ENCODE measurements at regions not wholly inside any gene's neighbourhood (a gene's known extent, or its start where the extent isn't known, plus 50 kb on each side); places are given as distances from the start of the nearest gene placed in this dataset.

DNA sequence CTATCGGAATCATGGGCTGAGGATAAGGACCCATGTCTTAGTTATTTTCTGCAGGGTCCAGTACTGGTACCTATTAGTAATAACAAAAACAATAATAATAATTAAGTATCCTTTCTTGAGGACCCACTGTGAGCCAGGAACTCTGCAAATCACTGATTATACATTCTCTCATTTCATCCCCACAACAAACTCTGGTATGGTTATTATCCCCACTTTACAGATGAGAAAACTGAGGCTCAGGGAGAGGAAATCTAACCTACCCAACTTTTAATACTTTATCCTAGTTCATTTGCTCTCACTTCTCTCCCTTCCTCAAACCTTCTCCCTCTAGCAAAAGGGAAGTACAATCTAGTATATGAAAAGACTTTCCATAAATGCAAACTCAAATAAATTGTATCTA is 528.4 kb upstream of the PROK2 start:
- Histone ChIP-seq H4K20me1 (ENCODE audit: insufficient read depth) (no peaks in the 10 kb centered on the region), H3K79me2 (ENCODE audit: low read depth) (no peaks in the 10 kb centered on the region), H3K27me3 (ENCODE audit: insufficient read depth, low read depth) (no peaks in the 10 kb centered on the region), H3K27ac (no peak overlapping the region), H3K9me3 (ENCODE audit: insufficient read depth, low read depth) (no peaks in the 10 kb centered on the region), H3K9me2 (ENCODE audit: insufficient read depth) (no peaks in the 10 kb centered on the region), H3K4me1 (replicated peaks; ENCODE audit: insufficient read depth) (no peaks in the 10 kb centered on the region), H3F3A (ENCODE audit: insufficient read depth, low read depth) (no peaks in the 10 kb centered on the region), H3K4me2 (no peak overlapping the region), H2AFZ (no peak overlapping the region), H3K4me3 (no peak overlapping the region), H3K36me3 (ENCODE audit: low read depth) (no peaks in the 10 kb centered on the region)
- TF ChIP-seq, protein P1, sequence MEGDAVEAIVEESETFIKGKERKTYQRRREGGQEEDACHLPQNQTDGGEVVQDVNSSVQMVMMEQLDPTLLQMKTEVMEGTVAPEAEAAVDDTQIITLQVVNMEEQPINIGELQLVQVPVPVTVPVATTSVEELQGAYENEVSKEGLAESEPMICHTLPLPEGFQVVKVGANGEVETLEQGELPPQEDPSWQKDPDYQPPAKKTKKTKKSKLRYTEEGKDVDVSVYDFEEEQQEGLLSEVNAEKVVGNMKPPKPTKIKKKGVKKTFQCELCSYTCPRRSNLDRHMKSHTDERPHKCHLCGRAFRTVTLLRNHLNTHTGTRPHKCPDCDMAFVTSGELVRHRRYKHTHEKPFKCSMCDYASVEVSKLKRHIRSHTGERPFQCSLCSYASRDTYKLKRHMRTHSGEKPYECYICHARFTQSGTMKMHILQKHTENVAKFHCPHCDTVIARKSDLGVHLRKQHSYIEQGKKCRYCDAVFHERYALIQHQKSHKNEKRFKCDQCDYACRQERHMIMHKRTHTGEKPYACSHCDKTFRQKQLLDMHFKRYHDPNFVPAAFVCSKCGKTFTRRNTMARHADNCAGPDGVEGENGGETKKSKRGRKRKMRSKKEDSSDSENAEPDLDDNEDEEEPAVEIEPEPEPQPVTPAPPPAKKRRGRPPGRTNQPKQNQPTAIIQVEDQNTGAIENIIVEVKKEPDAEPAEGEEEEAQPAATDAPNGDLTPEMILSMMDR (conservative IDR thresholded peaks at IDR 0.05), result no peak
- TF ChIP-seq EZH2 (IDR thresholded peaks at IDR 0.05; ENCODE audit: low read depth), result no peak
- CTCF ChIA-PET, result no interaction called here
- no TSS peak for BruUV-seq (replicated peaks)
- intact Hi-C loops (cut with micrococcal nuclease; ENCODE audit: unreplicated experiment), result no loop called here
- POLR2A ChIA-PET (ENCODE audit: unreplicated experiment), result no interaction called here
- DNase-seq, result no peak

- H3K36me3 ChIP-seq (ENCODE audit: low read depth), result no peaks in the 10 kb centered on the region
- H3K4me1 ChIP-seq (replicated peaks; ENCODE audit: insufficient read depth), result no peaks in the 10 kb centered on the region
- intact Hi-C loops (cut with micrococcal nuclease; ENCODE audit: unreplicated experiment), result no loop called here
- H3K27me3 ChIP-seq (ENCODE audit: insufficient read depth, low read depth), result no peaks in the 10 kb centered on the region
- POLR2A ChIA-PET (ENCODE audit: unreplicated experiment), result no interaction called here
- no peaks in the 10 kb centered on the region for H3K79me2 ChIP-seq (ENCODE audit: low read depth)
- H3K9me2 ChIP-seq (ENCODE audit: insufficient read depth), result no peaks in the 10 kb centered on the region
- CTCF ChIA-PET, result no interaction called here
- no peak overlapping the region for H3K4me2 ChIP-seq
- H3K4me3 ChIP-seq, result no peak overlapping the region
- H2AFZ ChIP-seq, result no peak overlapping the region
- no peak for TF ChIP-seq EZH2 (IDR thresholded peaks at IDR 0.05; ENCODE audit: low read depth)
- TF ChIP-seq, protein P1 (conservative IDR thresholded peaks at IDR 0.05), result no peak
- H3K9me3 ChIP-seq (ENCODE audit: insufficient read depth, low read depth), result no peaks in the 10 kb centered on the region
- no peak overlapping the region for H3K27ac ChIP-seq
- DNase-seq, result no peak
- H3F3A ChIP-seq (ENCODE audit: insufficient read depth, low read depth), result no peaks in the 10 kb centered on the region
- no peaks in the 10 kb centered on the region for H4K20me1 ChIP-seq (ENCODE audit: insufficient read depth)
- BruUV-seq (replicated peaks), result no TSS peak
Measured at GRCh38 chr3:72312339-72312738, 527.4 kb upstream of the PROK2 start.

- TF ChIP-seq EZH2 (IDR thresholded peaks at IDR 0.05; ENCODE audit: low read depth), result no peak
- TF ChIP-seq, protein P1 (conservative IDR thresholded peaks at IDR 0.05), result no peak
- Histone ChIP-seq H3F3A (ENCODE audit: insufficient read depth, low read depth) (no peaks in the 10 kb centered on the region), H3K9me2 (ENCODE audit: insufficient read depth) (no peaks in the 10 kb centered on the region), H3K36me3 (ENCODE audit: low read depth) (no peaks in the 10 kb centered on the region), H3K9me3 (ENCODE audit: insufficient read depth, low read depth) (no peaks in the 10 kb centered on the region), H3K27me3 (ENCODE audit: insufficient read depth, low read depth) (no peaks in the 10 kb centered on the region), H3K4me1 (replicated peaks; ENCODE audit: insufficient read depth) (no peaks in the 10 kb centered on the region), H3K4me2 (no peak overlapping the region), H3K79me2 (ENCODE audit: low read depth) (no peaks in the 10 kb centered on the region), H3K4me3 (no peak overlapping the region), H4K20me1 (ENCODE audit: insufficient read depth) (no peaks in the 10 kb centered on the region), H2AFZ (no peak overlapping the region), H3K27ac (no peak overlapping the region)
- DNase-seq, result no peak
- POLR2A ChIA-PET (ENCODE audit: unreplicated experiment), result no interaction called here
- BruUV-seq (replicated peaks), result no TSS peak
- CTCF ChIA-PET, result no interaction called here
- intact Hi-C loops (cut with micrococcal nuclease; ENCODE audit: unreplicated experiment), result no loop called here
Measured at GRCh38 chr3:72311425-72311824, 526.5 kb upstream of the PROK2 start.
